ENCODE measurements at regions not wholly inside any gene's neighbourhood (a gene's known extent, or its start where the extent isn't known, plus 50 kb on each side); places are given as distances from the start of the nearest gene placed in this dataset.
"Not testable (repeated sequence)": the region's sequence is repeated elsewhere in the genome, so short reads cannot be mapped to it uniquely, and the experiment has no call there.

- not testable (repeated sequence) for H3K9me3 ChIP-seq; H3K4me1 ChIP-seq (ENCODE audit: control insufficient read depth in 1 of 2, low read depth in 2 of 2); H3K27ac ChIP-seq; H3K27me3 ChIP-seq (replicated peaks; ENCODE audit: insufficient read depth); ATAC-seq (ENCODE audit: insufficient number of reproducible peaks, low FRiP score, low read depth); DNase-seq (ENCODE audit: low spot score); H3K36me3 ChIP-seq; H3K4me3 ChIP-seq
These were observed 241.6 kb downstream of the ANKRD30B start for GRCh38 chr18:14989569-14989968.

- not testable (repeated sequence) for H3K27ac ChIP-seq; H3K9me3 ChIP-seq; H3K36me3 ChIP-seq; ATAC-seq (ENCODE audit: insufficient number of reproducible peaks, low FRiP score, low read depth); DNase-seq (ENCODE audit: low spot score); H3K4me3 ChIP-seq; H3K27me3 ChIP-seq (replicated peaks; ENCODE audit: insufficient read depth); H3K4me1 ChIP-seq (ENCODE audit: control insufficient read depth in 1 of 2, low read depth in 2 of 2)
These were observed 244.0 kb downstream of the ANKRD30B start for GRCh38 chr18:14991934-14992445.

- not testable (repeated sequence) for H3K36me3 ChIP-seq; H3K27me3 ChIP-seq (replicated peaks; ENCODE audit: insufficient read depth); H3K4me3 ChIP-seq; H3K27ac ChIP-seq; ATAC-seq (ENCODE audit: insufficient number of reproducible peaks, low FRiP score, low read depth); H3K4me1 ChIP-seq (ENCODE audit: control insufficient read depth in 1 of 2, low read depth in 2 of 2); H3K9me3 ChIP-seq; DNase-seq (ENCODE audit: low spot score)
These were observed 244.8 kb downstream of the ANKRD30B start for GRCh38 chr18:14992758-14993157.

- not testable (repeated sequence) for H3K9me3 ChIP-seq; H3K27me3 ChIP-seq (replicated peaks; ENCODE audit: insufficient read depth); DNase-seq (ENCODE audit: low spot score); H3K27ac ChIP-seq; H3K36me3 ChIP-seq; ATAC-seq (ENCODE audit: insufficient number of reproducible peaks, low FRiP score, low read depth); H3K4me1 ChIP-seq (ENCODE audit: control insufficient read depth in 1 of 2, low read depth in 2 of 2); H3K4me3 ChIP-seq
These were observed 247.1 kb downstream of the ANKRD30B start for GRCh38 chr18:14995023-14995422.

- DNase-seq (ENCODE audit: low spot score): no peak
- TF ChIP-seq CTCF (IDR thresholded peaks at IDR 0.05): no peak
These were observed 249.4 kb downstream of the ANKRD30B start for GRCh38 chr18:14997357-14997756.

GRCh38 chr18:14997899-14998298 is 249.9 kb downstream of the ANKRD30B start:
- H3K27ac ChIP-seq; H3K9me3 ChIP-seq; DNase-seq (ENCODE audit: low spot score): not testable (repeated sequence)

More at GRCh38 chr18:14997357-14997756, 249.4 kb downstream of the ANKRD30B start:
- H3K9me3 ChIP-seq: no peaks in the 10 kb centered on the region
- no peak for ATAC-seq (ENCODE audit: insufficient number of reproducible peaks, low FRiP score, low read depth)
- no peaks in the 10 kb centered on the region for H3K27me3 ChIP-seq (replicated peaks; ENCODE audit: insufficient read depth)
- no peaks in the 10 kb centered on the region for H3K4me1 ChIP-seq (ENCODE audit: control insufficient read depth in 1 of 2, low read depth in 2 of 2)
- no peaks in the 10 kb centered on the region for H3K36me3 ChIP-seq
- H3K27ac ChIP-seq: no peak overlapping the region
- no peak overlapping the region for H3K4me3 ChIP-seq

GRCh38 chr18:14998360-14999042 is 250.5 kb downstream of the ANKRD30B start:
- not testable (repeated sequence) for H3K9me3 ChIP-seq; DNase-seq (ENCODE audit: low spot score); H3K27ac ChIP-seq; H3K4me3 ChIP-seq; H3K27me3 ChIP-seq (replicated peaks; ENCODE audit: insufficient read depth); H3K4me1 ChIP-seq (ENCODE audit: control insufficient read depth in 1 of 2, low read depth in 2 of 2); H3K36me3 ChIP-seq; ATAC-seq (ENCODE audit: insufficient number of reproducible peaks, low FRiP score, low read depth)

More at GRCh38 chr18:14997899-14998298, 249.9 kb downstream of the ANKRD30B start:
- not testable (repeated sequence) for H3K4me3 ChIP-seq; ATAC-seq (ENCODE audit: insufficient number of reproducible peaks, low FRiP score, low read depth); H3K4me1 ChIP-seq (ENCODE audit: control insufficient read depth in 1 of 2, low read depth in 2 of 2); H3K36me3 ChIP-seq; H3K27me3 ChIP-seq (replicated peaks; ENCODE audit: insufficient read depth)

- H3K27me3 ChIP-seq (replicated peaks; ENCODE audit: insufficient read depth): no peaks in the 10 kb centered on the region
- H3K36me3 ChIP-seq: no peaks in the 10 kb centered on the region
- TF ChIP-seq CTCF (IDR thresholded peaks at IDR 0.05): no peak
- no peak overlapping the region for H3K27ac ChIP-seq
- no peak overlapping the region for H3K4me3 ChIP-seq
- no peaks in the 10 kb centered on the region for H3K9me3 ChIP-seq
- H3K4me1 ChIP-seq (ENCODE audit: control insufficient read depth in 1 of 2, low read depth in 2 of 2): no peaks in the 10 kb centered on the region
- DNase-seq (ENCODE audit: low spot score) (no peak), ATAC-seq (ENCODE audit: insufficient number of reproducible peaks, low FRiP score, low read depth) (no peak)
These were observed 251.4 kb downstream of the ANKRD30B start for GRCh38 chr18:14999085-14999975.

- not testable (repeated sequence) for H3K4me3 ChIP-seq; ATAC-seq (ENCODE audit: insufficient number of reproducible peaks, low FRiP score, low read depth); H3K27ac ChIP-seq; H3K4me1 ChIP-seq (ENCODE audit: control insufficient read depth in 1 of 2, low read depth in 2 of 2); H3K9me3 ChIP-seq; H3K36me3 ChIP-seq; H3K27me3 ChIP-seq (replicated peaks; ENCODE audit: insufficient read depth); DNase-seq (ENCODE audit: low spot score)
These were observed 252.4 kb downstream of the ANKRD30B start for GRCh38 chr18:15000119-15001037.

Measured in thoracic aorta (tissue), 2 donors.